Uterus (tissue), 2 donors: ENCODE measurements at regions not wholly inside any gene's neighbourhood (a gene's known extent, or its start where the extent isn't known, plus 50 kb on each side); places are given as distances from the start of the nearest gene placed in this dataset.

Source experiments
- POLR2A ChIP-seq, 2 donors: fragments of 450-650 bp; IDR thresholded peaks; one replicate each; pipeline ENCODE4 v1.6.1; 2016; ENCODE audit warnings: antibody characterized with exemption in 2 of 2, mild to moderate bottlenecking in 1 of 2, moderate library complexity in 1 of 2
- TF ChIP-seq, protein P1 (sequence below), 4 experiments: fragments of 200-600 bp in 2 of 4; fragments of 450-650 bp in 2 of 4; sonication (generic) in 2 of 4; IDR thresholded peaks; one replicate each; pipeline ENCODE4 v1.5.1; 2016 to 2019; ENCODE audit warnings: antibody characterized with exemption in 4 of 4, mild to moderate bottlenecking in 2 of 4, moderate library complexity in 1 of 4

DNA sequence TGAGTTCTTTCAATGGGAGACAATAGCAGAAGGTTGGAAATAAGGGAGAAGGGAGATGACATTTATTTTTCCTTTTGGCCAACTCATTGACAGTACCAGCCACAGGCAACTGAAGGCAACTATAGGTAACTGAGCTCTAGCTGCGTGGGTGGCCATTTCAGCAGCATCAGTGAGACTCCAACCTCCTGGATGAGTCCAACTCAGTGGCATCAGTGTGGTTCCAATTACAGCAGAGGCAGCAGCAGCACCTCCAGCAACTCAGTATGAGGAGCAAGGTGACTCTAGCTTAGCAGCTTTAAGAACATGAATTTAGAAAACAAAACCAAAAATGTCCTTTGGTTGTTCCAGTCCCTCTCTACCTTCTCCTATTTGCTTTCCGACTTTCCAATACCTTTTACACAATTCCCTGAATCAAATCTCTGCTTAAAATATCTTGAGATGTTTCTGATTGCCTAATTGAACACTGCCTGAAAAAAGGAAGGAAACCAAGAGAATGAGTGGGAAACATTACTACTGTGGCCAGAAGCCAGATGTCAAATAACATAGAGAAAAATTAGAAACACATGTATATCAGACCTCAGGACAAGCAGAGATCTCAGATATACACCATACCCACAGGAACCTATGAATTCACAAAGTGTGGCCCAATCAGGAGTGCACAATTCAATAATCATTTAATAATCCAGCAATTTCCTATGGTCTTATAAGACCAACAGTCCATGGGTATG lies 166.5 kb upstream of the RORB start:
- TF ChIP-seq, protein P1, sequence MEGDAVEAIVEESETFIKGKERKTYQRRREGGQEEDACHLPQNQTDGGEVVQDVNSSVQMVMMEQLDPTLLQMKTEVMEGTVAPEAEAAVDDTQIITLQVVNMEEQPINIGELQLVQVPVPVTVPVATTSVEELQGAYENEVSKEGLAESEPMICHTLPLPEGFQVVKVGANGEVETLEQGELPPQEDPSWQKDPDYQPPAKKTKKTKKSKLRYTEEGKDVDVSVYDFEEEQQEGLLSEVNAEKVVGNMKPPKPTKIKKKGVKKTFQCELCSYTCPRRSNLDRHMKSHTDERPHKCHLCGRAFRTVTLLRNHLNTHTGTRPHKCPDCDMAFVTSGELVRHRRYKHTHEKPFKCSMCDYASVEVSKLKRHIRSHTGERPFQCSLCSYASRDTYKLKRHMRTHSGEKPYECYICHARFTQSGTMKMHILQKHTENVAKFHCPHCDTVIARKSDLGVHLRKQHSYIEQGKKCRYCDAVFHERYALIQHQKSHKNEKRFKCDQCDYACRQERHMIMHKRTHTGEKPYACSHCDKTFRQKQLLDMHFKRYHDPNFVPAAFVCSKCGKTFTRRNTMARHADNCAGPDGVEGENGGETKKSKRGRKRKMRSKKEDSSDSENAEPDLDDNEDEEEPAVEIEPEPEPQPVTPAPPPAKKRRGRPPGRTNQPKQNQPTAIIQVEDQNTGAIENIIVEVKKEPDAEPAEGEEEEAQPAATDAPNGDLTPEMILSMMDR (IDR thresholded peaks at IDR 0.05): no peak
- TF ChIP-seq POLR2A (IDR thresholded peaks at IDR 0.05): no peak
